ENCODE measurements at regions not wholly inside any gene's neighbourhood (a gene's known extent, or its start where the extent isn't known, plus 50 kb on each side); places are given as distances from the start of the nearest gene placed in this dataset.

DNA sequence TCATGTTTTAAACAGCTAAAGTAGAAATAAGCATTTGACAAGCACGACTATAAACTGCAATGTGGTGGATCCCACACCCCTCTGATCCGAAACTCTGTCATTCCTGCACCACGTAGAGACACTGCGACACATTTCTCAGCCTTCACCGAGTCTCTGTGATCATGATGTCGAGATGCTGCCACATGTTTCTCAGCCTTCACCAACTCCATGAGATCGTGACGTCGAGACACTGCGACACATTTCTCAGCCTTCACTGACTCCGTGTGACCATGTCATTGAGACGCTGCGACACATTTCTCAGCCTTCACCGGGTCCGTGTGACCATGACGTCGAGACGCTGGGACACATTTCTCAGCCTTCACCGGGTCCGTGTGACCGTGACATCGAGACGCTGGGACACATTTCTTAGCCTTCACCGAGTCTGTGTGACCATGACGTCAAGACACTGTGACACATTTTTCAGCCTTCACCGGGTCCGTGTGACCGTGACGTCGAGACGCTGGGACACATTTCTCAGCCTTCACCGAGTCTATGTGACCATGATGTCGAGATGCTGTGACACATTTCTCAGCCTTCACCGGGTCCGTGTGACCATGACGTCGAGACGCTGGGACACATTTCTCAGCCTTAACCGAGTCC is 143.0 kb downstream of the TTLL2 start (continued):
- TF ChIP-seq, protein P1, sequence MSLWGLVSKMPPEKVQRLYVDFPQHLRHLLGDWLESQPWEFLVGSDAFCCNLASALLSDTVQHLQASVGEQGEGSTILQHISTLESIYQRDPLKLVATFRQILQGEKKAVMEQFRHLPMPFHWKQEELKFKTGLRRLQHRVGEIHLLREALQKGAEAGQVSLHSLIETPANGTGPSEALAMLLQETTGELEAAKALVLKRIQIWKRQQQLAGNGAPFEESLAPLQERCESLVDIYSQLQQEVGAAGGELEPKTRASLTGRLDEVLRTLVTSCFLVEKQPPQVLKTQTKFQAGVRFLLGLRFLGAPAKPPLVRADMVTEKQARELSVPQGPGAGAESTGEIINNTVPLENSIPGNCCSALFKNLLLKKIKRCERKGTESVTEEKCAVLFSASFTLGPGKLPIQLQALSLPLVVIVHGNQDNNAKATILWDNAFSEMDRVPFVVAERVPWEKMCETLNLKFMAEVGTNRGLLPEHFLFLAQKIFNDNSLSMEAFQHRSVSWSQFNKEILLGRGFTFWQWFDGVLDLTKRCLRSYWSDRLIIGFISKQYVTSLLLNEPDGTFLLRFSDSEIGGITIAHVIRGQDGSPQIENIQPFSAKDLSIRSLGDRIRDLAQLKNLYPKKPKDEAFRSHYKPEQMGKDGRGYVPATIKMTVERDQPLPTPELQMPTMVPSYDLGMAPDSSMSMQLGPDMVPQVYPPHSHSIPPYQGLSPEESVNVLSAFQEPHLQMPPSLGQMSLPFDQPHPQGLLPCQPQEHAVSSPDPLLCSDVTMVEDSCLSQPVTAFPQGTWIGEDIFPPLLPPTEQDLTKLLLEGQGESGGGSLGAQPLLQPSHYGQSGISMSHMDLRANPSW (CRISPR knock-in tag; IDR thresholded peaks at IDR 0.05) = no peak
- TF ChIP-seq CBFA2T3 (IDR thresholded peaks at IDR 0.05) (no peak), HMG20A (CRISPR knock-in tag; conservative IDR thresholded peaks at IDR 0.05) (no peak), POLR2A (conservative IDR thresholded peaks at IDR 0.05) (no peak), NR4A1 (CRISPR knock-in tag; IDR thresholded peaks at IDR 0.05) (no peak), NR4A1 (tag; IDR thresholded peaks at IDR 0.05) (no peak), RBM22 (IDR thresholded peaks at IDR 0.05; ENCODE audit: low read depth, low read length, poor library complexity, severe bottlenecking) (no peak), SAP30 (IDR thresholded peaks at IDR 0.05; ENCODE audit: borderline replicate concordance, insufficient read depth, low read depth, low read length, poor library complexity, severe bottlenecking) (no peak), NR2C2 (CRISPR knock-in tag; IDR thresholded peaks at IDR 0.05) (no peak; the same call in 1 of the 2 replicates), NR2C2 (tag; IDR thresholded peaks at IDR 0.05) (peak; percentile 58), C11orf30 (IDR thresholded peaks at IDR 0.05; ENCODE audit: low read depth) (no peak), PTTG1 (tag; IDR thresholded peaks at IDR 0.05; ENCODE audit: low read depth) (no peak), RAD21 (CRISPR knock-in tag; conservative IDR thresholded peaks at IDR 0.05 in 1 of 2, IDR thresholded peaks at IDR 0.05 in 1 of 2) (no peak), POLR3A (IDR thresholded peaks at IDR 0.05; ENCODE audit: borderline replicate concordance, extremely low read depth, insufficient read depth, insufficient read length) (no peak), MCM5 (IDR thresholded peaks at IDR 0.05; ENCODE audit: low read depth) (no peak), RAD51 (IDR thresholded peaks at IDR 0.05; ENCODE audit: borderline replicate concordance, low read depth) (no peak), BRCA1 (IDR thresholded peaks at IDR 0.05) (no peak), BRCA1 (CRISPR knock-in tag; IDR thresholded peaks at IDR 0.05) (no peak), ZNF707 (CRISPR knock-in tag; conservative IDR thresholded peaks at IDR 0.05) (no peak), ZNF57 (CRISPR knock-in tag; IDR thresholded peaks at IDR 0.05) (no peak), ZNF586 (CRISPR knock-in tag; conservative IDR thresholded peaks at IDR 0.05) (no peak), SMC3 (conservative IDR thresholded peaks at IDR 0.05; ENCODE audit: insufficient read depth, low read depth, low read length) (no peak)
- TF ChIP-seq, protein P2, sequence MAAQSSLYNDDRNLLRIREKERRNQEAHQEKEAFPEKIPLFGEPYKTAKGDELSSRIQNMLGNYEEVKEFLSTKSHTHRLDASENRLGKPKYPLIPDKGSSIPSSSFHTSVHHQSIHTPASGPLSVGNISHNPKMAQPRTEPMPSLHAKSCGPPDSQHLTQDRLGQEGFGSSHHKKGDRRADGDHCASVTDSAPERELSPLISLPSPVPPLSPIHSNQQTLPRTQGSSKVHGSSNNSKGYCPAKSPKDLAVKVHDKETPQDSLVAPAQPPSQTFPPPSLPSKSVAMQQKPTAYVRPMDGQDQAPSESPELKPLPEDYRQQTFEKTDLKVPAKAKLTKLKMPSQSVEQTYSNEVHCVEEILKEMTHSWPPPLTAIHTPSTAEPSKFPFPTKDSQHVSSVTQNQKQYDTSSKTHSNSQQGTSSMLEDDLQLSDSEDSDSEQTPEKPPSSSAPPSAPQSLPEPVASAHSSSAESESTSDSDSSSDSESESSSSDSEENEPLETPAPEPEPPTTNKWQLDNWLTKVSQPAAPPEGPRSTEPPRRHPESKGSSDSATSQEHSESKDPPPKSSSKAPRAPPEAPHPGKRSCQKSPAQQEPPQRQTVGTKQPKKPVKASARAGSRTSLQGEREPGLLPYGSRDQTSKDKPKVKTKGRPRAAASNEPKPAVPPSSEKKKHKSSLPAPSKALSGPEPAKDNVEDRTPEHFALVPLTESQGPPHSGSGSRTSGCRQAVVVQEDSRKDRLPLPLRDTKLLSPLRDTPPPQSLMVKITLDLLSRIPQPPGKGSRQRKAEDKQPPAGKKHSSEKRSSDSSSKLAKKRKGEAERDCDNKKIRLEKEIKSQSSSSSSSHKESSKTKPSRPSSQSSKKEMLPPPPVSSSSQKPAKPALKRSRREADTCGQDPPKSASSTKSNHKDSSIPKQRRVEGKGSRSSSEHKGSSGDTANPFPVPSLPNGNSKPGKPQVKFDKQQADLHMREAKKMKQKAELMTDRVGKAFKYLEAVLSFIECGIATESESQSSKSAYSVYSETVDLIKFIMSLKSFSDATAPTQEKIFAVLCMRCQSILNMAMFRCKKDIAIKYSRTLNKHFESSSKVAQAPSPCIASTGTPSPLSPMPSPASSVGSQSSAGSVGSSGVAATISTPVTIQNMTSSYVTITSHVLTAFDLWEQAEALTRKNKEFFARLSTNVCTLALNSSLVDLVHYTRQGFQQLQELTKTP (IDR thresholded peaks at IDR 0.05; ENCODE audit: low read depth in 1 of 2, partially characterized antibody in 2 of 2) = peak in 1 of 2 experiments; percentile 67
- TF ChIP-seq, protein P3, sequence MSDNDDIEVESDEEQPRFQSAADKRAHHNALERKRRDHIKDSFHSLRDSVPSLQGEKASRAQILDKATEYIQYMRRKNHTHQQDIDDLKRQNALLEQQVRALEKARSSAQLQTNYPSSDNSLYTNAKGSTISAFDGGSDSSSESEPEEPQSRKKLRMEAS (CRISPR knock-in tag; IDR thresholded peaks at IDR 0.05) = peak; percentile 66
